ENCODE measurements at regions not wholly inside any gene's neighbourhood (a gene's known extent, or its start where the extent isn't known, plus 50 kb on each side); places are given as distances from the start of the nearest gene placed in this dataset.

DNA sequence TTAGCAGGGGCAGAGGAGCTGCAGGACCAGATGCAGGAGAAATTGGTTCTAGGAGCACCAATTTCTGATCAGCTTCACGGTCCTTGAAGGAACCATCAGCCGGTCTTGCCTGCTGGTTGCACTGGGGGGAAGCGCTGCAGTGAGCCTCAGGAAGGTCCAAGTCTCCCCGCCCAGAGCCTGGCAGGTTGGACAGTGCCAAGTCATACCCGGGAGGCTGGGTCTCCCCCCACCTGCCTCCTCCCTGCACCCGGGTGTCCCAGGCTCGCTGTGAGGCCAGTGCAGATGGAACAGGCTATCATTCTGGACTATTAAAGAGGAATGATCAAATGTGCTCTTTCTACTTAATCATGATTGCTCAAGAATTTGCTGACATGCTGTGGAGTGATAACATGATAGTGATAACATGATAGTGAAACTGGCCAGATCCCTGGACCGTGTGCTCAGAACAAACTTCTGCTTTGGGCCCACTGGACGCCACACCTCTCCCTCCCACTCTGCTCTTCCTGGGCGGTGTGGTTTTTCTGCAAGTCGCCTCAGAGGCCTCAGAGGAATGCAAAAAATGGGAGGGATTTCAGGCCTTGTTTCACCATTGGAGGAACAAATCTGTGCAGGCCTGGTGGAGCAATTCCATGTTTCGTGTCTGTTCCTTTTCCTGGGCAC lies 236.0 kb downstream of the IRF8 start:
- Histone ChIP-seq H3K4me3 (ENCODE audit: low read depth in 1 of 2, low read length in 1 of 2) (no peak overlapping the region), H3K27ac (no peak overlapping the region), H3K36me3 (no peaks in the 10 kb centered on the region), H3K9me3 (no peaks in the 10 kb centered on the region), H3K4me1 (ENCODE audit: control insufficient read depth in 1 of 2, insufficient read depth in 1 of 2, low read depth in 1 of 2, low read length in 1 of 2) (no peaks in the 10 kb centered on the region), H3K27me3 (peaks cover 9% of the 10 kb centered on the region)
- TF ChIP-seq, protein P1, sequence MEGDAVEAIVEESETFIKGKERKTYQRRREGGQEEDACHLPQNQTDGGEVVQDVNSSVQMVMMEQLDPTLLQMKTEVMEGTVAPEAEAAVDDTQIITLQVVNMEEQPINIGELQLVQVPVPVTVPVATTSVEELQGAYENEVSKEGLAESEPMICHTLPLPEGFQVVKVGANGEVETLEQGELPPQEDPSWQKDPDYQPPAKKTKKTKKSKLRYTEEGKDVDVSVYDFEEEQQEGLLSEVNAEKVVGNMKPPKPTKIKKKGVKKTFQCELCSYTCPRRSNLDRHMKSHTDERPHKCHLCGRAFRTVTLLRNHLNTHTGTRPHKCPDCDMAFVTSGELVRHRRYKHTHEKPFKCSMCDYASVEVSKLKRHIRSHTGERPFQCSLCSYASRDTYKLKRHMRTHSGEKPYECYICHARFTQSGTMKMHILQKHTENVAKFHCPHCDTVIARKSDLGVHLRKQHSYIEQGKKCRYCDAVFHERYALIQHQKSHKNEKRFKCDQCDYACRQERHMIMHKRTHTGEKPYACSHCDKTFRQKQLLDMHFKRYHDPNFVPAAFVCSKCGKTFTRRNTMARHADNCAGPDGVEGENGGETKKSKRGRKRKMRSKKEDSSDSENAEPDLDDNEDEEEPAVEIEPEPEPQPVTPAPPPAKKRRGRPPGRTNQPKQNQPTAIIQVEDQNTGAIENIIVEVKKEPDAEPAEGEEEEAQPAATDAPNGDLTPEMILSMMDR (IDR thresholded peaks at IDR 0.05), result no peak

DNA sequence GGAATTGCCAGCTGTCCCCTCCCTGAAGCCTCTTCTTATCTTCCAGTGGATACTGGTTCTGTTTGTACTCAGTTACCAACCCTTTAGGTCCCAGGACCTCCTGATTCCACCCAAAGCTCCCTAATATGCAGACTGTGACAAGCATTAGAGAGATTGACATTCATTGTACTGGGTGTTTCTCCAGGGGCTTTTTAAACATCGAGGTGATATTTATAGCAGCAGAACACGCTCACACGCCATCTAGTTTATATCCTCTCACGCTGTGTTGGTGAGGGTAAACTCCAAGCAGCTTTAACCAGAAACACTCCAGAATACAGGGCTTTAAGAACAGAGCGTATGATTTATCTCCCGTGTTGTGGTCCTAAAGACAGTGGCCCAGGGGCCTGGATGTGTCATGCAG lies 238.4 kb downstream of the IRF8 start:
- Histone ChIP-seq H3K27ac (no peak overlapping the region), H3K36me3 (no peaks in the 10 kb centered on the region), H3K27me3 (peaks cover 12% of the 10 kb centered on the region), H3K4me3 (ENCODE audit: low read depth in 1 of 2, low read length in 1 of 2) (no peak overlapping the region), H3K4me1 (ENCODE audit: control insufficient read depth in 1 of 2, insufficient read depth in 1 of 2, low read depth in 1 of 2, low read length in 1 of 2) (no peaks in the 10 kb centered on the region), H3K9me3 (no peaks in the 10 kb centered on the region)
- TF ChIP-seq, protein P1 (IDR thresholded peaks at IDR 0.05), result no peak

DNA sequence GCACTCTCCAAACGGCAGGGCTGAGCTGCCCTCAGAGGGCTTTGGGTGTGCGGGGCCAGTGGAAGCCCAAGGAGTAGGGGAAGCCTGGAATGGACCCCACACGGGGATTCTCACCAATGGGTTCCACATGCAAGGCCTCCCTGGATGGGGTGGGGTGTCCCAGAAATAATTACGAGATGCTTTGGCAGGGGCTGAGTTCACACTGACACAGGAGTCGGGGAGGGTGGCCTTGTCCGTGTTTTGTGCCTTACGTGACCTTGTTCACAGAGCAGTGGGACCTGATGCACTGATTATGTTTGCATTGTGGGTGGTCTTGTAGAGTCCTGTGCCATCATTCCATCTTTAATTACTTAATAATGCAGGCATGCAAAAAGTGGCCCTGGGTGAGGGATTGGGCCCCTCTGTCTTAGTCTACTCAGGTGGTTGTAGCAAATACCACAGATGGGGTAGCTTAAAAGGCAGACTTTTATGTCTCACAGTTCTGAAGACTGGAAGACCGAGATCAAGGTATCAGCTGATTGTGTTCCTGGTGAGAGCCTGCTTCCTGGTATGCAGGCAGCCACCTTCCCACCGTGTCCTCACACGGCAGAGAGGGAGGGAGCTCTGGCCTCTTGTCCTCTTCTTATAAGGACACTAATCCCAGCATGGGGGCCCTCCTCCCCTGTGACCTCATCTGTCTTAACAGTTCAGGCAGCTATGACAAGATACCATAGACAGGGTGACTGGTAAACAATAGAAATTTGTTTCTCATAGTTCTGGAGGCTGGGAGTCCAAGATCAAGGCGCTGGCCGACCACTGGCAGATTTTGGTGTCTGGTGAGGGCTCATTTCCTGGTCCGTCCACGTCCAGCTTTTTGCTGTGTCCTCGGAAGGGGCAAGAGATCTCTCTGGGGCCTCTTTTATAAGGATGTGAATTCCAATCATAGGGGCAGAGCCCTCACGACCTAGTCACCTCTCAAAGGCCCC lies 239.4 kb downstream of the IRF8 start:
- Histone ChIP-seq H3K4me1 (ENCODE audit: control insufficient read depth in 1 of 2, insufficient read depth in 1 of 2, low read depth in 1 of 2, low read length in 1 of 2) (no peaks in the 10 kb centered on the region), H3K27me3 (peaks cover 12% of the 10 kb centered on the region), H3K27ac (no peak overlapping the region), H3K36me3 (no peaks in the 10 kb centered on the region), H3K4me3 (ENCODE audit: low read depth in 1 of 2, low read length in 1 of 2) (no peak overlapping the region), H3K9me3 (no peaks in the 10 kb centered on the region)
- TF ChIP-seq, protein P1 (IDR thresholded peaks at IDR 0.05), result no peak

DNA sequence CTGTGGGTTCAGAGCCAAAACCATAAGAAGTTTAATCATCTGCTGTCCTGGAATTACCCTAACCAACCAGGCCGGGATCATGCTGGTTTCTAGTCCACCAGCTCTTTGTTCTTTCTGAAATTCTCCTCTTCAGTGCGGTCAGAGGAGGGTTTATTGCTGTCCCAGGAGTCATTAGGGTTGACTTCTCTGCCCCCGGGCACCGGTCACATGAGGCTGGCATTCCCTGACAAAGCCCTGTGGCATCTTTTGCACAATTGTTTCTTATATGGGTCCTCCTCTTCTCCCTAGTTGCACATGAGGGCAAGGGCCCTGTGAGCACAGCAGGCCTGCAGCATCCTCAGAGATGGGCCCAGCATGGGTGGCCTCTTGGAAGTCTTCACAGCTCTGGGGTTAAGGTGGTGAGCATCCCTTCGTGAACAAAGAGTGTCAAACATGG lies 243.9 kb downstream of the IRF8 start:
- H3K36me3 ChIP-seq, result no peaks in the 10 kb centered on the region
- TF ChIP-seq, protein P1 (IDR thresholded peaks at IDR 0.05), result no peak
- no peak overlapping the region for H3K27ac ChIP-seq
- no peak overlapping the region for H3K4me3 ChIP-seq (ENCODE audit: low read depth in 1 of 2, low read length in 1 of 2)
- H3K4me1 ChIP-seq (ENCODE audit: control insufficient read depth in 1 of 2, insufficient read depth in 1 of 2, low read depth in 1 of 2, low read length in 1 of 2), result no peaks in the 10 kb centered on the region
- H3K27me3 ChIP-seq, result peaks cover 14% of the 10 kb centered on the region
- no peaks in the 10 kb centered on the region for H3K9me3 ChIP-seq

DNA sequence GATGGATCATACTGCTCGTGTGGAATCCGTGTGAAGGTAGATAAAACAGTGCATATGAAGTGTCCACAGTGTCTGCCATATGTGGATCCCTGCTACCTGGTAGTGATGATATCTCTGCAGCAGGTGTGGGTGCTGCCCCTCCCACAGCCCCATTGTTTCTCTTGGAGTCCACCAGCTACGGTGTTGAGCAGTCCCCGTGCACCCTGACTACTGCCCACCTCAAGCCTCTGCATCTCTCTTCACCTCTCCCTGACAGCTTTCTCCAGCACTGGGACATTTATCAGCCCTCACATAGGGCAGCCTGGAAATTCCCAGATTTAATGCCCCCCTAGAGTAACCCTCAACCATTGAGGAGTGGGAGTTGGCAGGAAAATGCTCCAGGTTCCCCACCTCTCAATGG lies 244.7 kb downstream of the IRF8 start:
- no peaks in the 10 kb centered on the region for H3K9me3 ChIP-seq
- TF ChIP-seq, protein P1 (IDR thresholded peaks at IDR 0.05), result no peak
- H3K4me1 ChIP-seq (ENCODE audit: control insufficient read depth in 1 of 2, insufficient read depth in 1 of 2, low read depth in 1 of 2, low read length in 1 of 2), result no peaks in the 10 kb centered on the region
- peaks cover 14% of the 10 kb centered on the region for H3K27me3 ChIP-seq
- H3K27ac ChIP-seq, result no peak overlapping the region
- H3K36me3 ChIP-seq, result no peaks in the 10 kb centered on the region
- no peak overlapping the region for H3K4me3 ChIP-seq (ENCODE audit: low read depth in 1 of 2, low read length in 1 of 2)

All from neutrophil (primary cell).